ENCODE measurements at regions not wholly inside any gene's neighbourhood (a gene's known extent, or its start where the extent isn't known, plus 50 kb on each side); places are given as distances from the start of the nearest gene placed in this dataset.
A peak's percentile ranks its signal among the peaks of the same experiment; 100 is the strongest.
"Not testable (repeated sequence)": the region's sequence is repeated elsewhere in the genome, so short reads cannot be mapped to it uniquely, and the experiment has no call there.

- no peaks in the 10 kb centered on the region for H3K27me3 ChIP-seq (ENCODE audit: control insufficient read depth, insufficient read depth, low read length)
- H3K4me3 ChIP-seq (ENCODE audit: insufficient read depth, low read depth, low read length) = no peak overlapping the region
- DNase-seq = no peak
- H3K36me3 ChIP-seq (replicated peaks; ENCODE audit: control insufficient read depth, insufficient read depth, low read length) = no peaks in the 10 kb centered on the region
Measured at GRCh38 chr10:45564303-45564959, 108.1 kb downstream of the ZFAND4 start.

- DNase-seq = no peak
- Histone ChIP-seq H3K4me3 (ENCODE audit: insufficient read depth, low read depth, low read length) (no peak overlapping the region), H3K36me3 (replicated peaks; ENCODE audit: control insufficient read depth, insufficient read depth, low read length) (no peaks in the 10 kb centered on the region), H3K27me3 (ENCODE audit: control insufficient read depth, insufficient read depth, low read length) (no peaks in the 10 kb centered on the region)
Measured at GRCh38 chr10:45561952-45562351, 110.6 kb downstream of the ZFAND4 start.

GRCh38 chr10:45560262-45560661 is 112.3 kb downstream of the ZFAND4 start:
- no peaks in the 10 kb centered on the region for H3K36me3 ChIP-seq (replicated peaks; ENCODE audit: control insufficient read depth, insufficient read depth, low read length)
- H3K27me3 ChIP-seq (ENCODE audit: control insufficient read depth, insufficient read depth, low read length) = no peaks in the 10 kb centered on the region
- no peak overlapping the region for H3K4me3 ChIP-seq (ENCODE audit: insufficient read depth, low read depth, low read length)
- no peak for DNase-seq

GRCh38 chr10:45558425-45558824 is 114.1 kb downstream of the ZFAND4 start:
- H3K36me3 ChIP-seq (replicated peaks; ENCODE audit: control insufficient read depth, insufficient read depth, low read length) = no peaks in the 10 kb centered on the region
- H3K27me3 ChIP-seq (ENCODE audit: control insufficient read depth, insufficient read depth, low read length) = no peaks in the 10 kb centered on the region
- no peak for DNase-seq
- H3K4me3 ChIP-seq (ENCODE audit: insufficient read depth, low read depth, low read length) = no peak overlapping the region

GRCh38 chr10:45557275-45557905 is 115.2 kb downstream of the ZFAND4 start:
- H3K4me3 ChIP-seq (ENCODE audit: insufficient read depth, low read depth, low read length) = no peak overlapping the region
- peak; percentile 38 for DNase-seq
- no peaks in the 10 kb centered on the region for H3K36me3 ChIP-seq (replicated peaks; ENCODE audit: control insufficient read depth, insufficient read depth, low read length)
- H3K27me3 ChIP-seq (ENCODE audit: control insufficient read depth, insufficient read depth, low read length) = no peaks in the 10 kb centered on the region

- Histone ChIP-seq H3K4me3 (ENCODE audit: insufficient read depth, low read depth, low read length) (no peak overlapping the region), H3K36me3 (replicated peaks; ENCODE audit: control insufficient read depth, insufficient read depth, low read length) (no peaks in the 10 kb centered on the region), H3K27me3 (ENCODE audit: control insufficient read depth, insufficient read depth, low read length) (no peaks in the 10 kb centered on the region)
- DNase-seq = no peak
Measured at GRCh38 chr10:45555795-45556194, 116.8 kb downstream of the ZFAND4 start.

- not testable (repeated sequence) for H3K4me3 ChIP-seq (ENCODE audit: insufficient read depth, low read depth, low read length); H3K27me3 ChIP-seq (ENCODE audit: control insufficient read depth, insufficient read depth, low read length); H3K36me3 ChIP-seq (replicated peaks; ENCODE audit: control insufficient read depth, insufficient read depth, low read length); DNase-seq
Measured at GRCh38 chr10:45555332-45555731, 117.2 kb downstream of the ZFAND4 start.

- DNase-seq = no peak
- H3K27me3 ChIP-seq (ENCODE audit: control insufficient read depth, insufficient read depth, low read length) = no peaks in the 10 kb centered on the region
- no peak overlapping the region for H3K4me3 ChIP-seq (ENCODE audit: insufficient read depth, low read depth, low read length)
- no peaks in the 10 kb centered on the region for H3K36me3 ChIP-seq (replicated peaks; ENCODE audit: control insufficient read depth, insufficient read depth, low read length)
Measured at GRCh38 chr10:45553613-45554012, 119.0 kb downstream of the ZFAND4 start.

- H3K27me3 ChIP-seq (ENCODE audit: control insufficient read depth, insufficient read depth, low read length) = no peaks in the 10 kb centered on the region
- DNase-seq = no peak
Measured at GRCh38 chr10:45553155-45553554, 119.4 kb downstream of the ZFAND4 start.

GRCh38 chr10:45552476-45552875 is 120.1 kb downstream of the ZFAND4 start:
- no peaks in the 10 kb centered on the region for H3K27me3 ChIP-seq (ENCODE audit: control insufficient read depth, insufficient read depth, low read length)
- H3K4me3 ChIP-seq (ENCODE audit: insufficient read depth, low read depth, low read length) = no peak overlapping the region
- no peaks in the 10 kb centered on the region for H3K36me3 ChIP-seq (replicated peaks; ENCODE audit: control insufficient read depth, insufficient read depth, low read length)
- DNase-seq = no peak

More at GRCh38 chr10:45553155-45553554, 119.4 kb downstream of the ZFAND4 start:
- Histone ChIP-seq H3K4me3 (ENCODE audit: insufficient read depth, low read depth, low read length) (no peak overlapping the region), H3K36me3 (replicated peaks; ENCODE audit: control insufficient read depth, insufficient read depth, low read length) (no peaks in the 10 kb centered on the region)

GRCh38 chr10:45550903-45551786 is 121.4 kb downstream of the ZFAND4 start:
- no peak for DNase-seq
- no peak overlapping the region for H3K4me3 ChIP-seq (ENCODE audit: insufficient read depth, low read depth, low read length)
- no peaks in the 10 kb centered on the region for H3K27me3 ChIP-seq (ENCODE audit: control insufficient read depth, insufficient read depth, low read length)
- no peaks in the 10 kb centered on the region for H3K36me3 ChIP-seq (replicated peaks; ENCODE audit: control insufficient read depth, insufficient read depth, low read length)

GRCh38 chr10:45548068-45548467 is 124.5 kb downstream of the ZFAND4 start:
- Histone ChIP-seq H3K36me3 (replicated peaks; ENCODE audit: control insufficient read depth, insufficient read depth, low read length) (no peaks in the 10 kb centered on the region), H3K27me3 (ENCODE audit: control insufficient read depth, insufficient read depth, low read length) (no peaks in the 10 kb centered on the region), H3K4me3 (ENCODE audit: insufficient read depth, low read depth, low read length) (no peak overlapping the region)
- peak; percentile 14 for DNase-seq

- Histone ChIP-seq H3K36me3 (replicated peaks; ENCODE audit: control insufficient read depth, insufficient read depth, low read length) (no peaks in the 10 kb centered on the region), H3K27me3 (ENCODE audit: control insufficient read depth, insufficient read depth, low read length) (no peaks in the 10 kb centered on the region), H3K4me3 (ENCODE audit: insufficient read depth, low read depth, low read length) (no peak overlapping the region)
- no peak for DNase-seq
Measured at GRCh38 chr10:45547207-45547606, 125.4 kb downstream of the ZFAND4 start.

- H3K4me3 ChIP-seq (ENCODE audit: insufficient read depth, low read depth, low read length) = no peak overlapping the region
- H3K27me3 ChIP-seq (ENCODE audit: control insufficient read depth, insufficient read depth, low read length) = no peaks in the 10 kb centered on the region
- no peaks in the 10 kb centered on the region for H3K36me3 ChIP-seq (replicated peaks; ENCODE audit: control insufficient read depth, insufficient read depth, low read length)
- no peak for DNase-seq
Measured at GRCh38 chr10:45545150-45545549, 127.4 kb downstream of the ZFAND4 start.

- H3K36me3 ChIP-seq (replicated peaks; ENCODE audit: control insufficient read depth, insufficient read depth, low read length) = no peaks in the 10 kb centered on the region
- H3K27me3 ChIP-seq (ENCODE audit: control insufficient read depth, insufficient read depth, low read length) = no peaks in the 10 kb centered on the region
- no peak for DNase-seq
- H3K4me3 ChIP-seq (ENCODE audit: insufficient read depth, low read depth, low read length) = no peak overlapping the region
Measured at GRCh38 chr10:45544191-45544590, 128.4 kb downstream of the ZFAND4 start.
